GM18909 (cell line): ENCODE measurements at regions not wholly inside any gene's neighbourhood (a gene's known extent, or its start where the extent isn't known, plus 50 kb on each side); places are given as distances from the start of the nearest gene placed in this dataset.

Experiments used
- ATAC-seq: cut with Tn5 transposase; IDR thresholded peaks from one replicate; pipeline ENCODE4 v1.9.1; 2021; ENCODE audit warnings: mild to moderate bottlenecking; ENCODE audit not compliant: unreplicated experiment, poor library complexity

GRCh38 chr2:51103205-51103604 is 71.3 kb upstream of the NRXN1 start:
- ATAC-seq = no peak

- ATAC-seq = no peak
Observed at GRCh38 chr2:51093016-51093415, 61.1 kb upstream of the NRXN1 start.

GRCh38 chr2:51085420-51086068 is 53.6 kb upstream of the NRXN1 start:
- no peak for ATAC-seq

- ATAC-seq = no peak
Observed at GRCh38 chr2:51084750-51085149, 52.8 kb upstream of the NRXN1 start.
